HS-5 (cell line): ENCODE measurements at regions not wholly inside any gene's neighbourhood (a gene's known extent, or its start where the extent isn't known, plus 50 kb on each side); places are given as distances from the start of the nearest gene placed in this dataset.

Source experiments
- DNase-seq: peaks from one replicate; pipeline ENCODE4 v3.0.0-alpha.2; 2012; ENCODE audit warnings: low read depth

DNA sequence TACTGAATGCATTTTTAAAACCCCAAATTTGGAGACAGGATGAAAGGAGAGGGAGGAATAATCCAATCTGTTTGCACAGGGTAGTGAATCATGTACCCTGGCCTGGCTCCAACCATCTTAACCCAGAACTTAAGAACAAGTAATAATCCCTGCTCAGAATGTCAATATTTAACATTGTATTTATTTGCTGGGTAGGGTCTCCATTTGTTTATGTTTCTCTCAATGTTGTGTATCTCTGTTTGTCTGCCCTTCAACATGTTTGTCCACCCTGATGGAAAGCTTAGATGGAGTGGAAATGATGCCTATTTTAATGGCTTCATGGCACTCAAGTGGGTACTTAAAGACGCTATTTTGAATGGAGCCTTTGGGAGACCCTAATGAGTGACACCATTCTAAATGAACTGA lies 54.4 kb upstream of the CDC42BPA start:
- no peak for DNase-seq

DNA sequence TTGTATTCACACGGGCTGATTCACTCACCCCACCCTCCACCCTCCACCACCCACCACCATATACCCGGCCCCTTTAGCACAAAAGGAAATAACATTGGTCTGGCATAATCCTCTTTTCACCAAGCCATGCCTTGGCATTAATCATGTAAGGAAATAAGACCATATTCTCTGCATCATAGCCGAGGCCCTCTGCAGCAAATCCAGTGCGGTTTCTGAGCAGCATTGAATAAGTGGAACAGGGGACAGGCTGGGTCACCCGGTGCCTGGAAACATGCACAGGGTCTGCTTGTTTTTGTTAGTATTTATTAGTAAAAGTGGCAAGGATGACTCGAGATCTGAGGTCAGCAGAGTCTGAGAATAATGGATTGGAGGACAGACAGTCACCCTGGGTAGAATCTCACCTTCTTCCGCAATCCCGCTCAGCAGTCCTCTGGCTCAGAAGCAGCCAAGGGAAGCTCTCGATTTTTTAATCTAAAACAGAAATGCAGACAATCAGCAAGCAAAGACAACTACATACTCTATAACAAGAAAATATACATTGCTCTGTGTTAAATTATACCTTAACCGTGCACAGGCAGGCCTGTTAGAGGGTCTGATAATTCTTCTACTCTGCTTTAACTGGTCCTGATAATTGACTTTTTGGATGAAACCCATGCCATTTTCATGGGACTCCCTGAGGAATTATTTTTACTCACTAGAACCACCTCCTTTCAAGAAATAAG lies 52.4 kb upstream of the CDC42BPA start:
- no peak for DNase-seq

DNA sequence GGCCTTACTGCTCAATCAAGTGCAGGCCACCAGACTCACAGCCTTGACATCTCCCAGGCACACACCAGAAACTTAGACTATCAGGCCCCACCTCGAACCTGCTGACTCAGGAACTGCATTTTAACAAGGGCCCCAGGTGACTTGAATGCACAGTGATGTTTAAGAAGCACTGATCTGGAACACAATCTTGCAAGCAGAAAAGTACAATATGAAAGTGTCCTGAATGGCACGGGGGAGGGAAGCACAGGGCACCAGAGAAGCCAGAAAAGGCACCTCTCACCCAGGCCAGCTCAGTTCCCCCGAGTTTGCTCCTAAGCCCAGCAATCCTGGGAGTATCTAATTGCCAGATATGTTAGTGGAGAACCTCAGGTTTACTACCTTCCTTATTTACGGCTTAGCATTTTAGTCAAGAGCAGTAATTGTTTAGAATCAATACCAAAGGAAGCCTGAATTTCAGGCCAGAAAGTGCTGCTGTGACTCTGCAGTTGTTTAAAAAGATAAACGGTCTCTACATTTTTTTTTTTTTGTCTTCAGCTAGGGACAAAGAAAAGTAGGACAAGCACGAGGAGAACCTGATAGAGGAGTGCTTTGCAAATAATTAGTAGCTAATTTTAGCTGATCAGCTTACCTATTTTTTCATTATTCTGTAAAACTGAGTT lies 50.9 kb upstream of the CDC42BPA start:
- no peak for DNase-seq
